ENCODE measurements at regions not wholly inside any gene's neighbourhood (a gene's known extent, or its start where the extent isn't known, plus 50 kb on each side); places are given as distances from the start of the nearest gene placed in this dataset.

DNA sequence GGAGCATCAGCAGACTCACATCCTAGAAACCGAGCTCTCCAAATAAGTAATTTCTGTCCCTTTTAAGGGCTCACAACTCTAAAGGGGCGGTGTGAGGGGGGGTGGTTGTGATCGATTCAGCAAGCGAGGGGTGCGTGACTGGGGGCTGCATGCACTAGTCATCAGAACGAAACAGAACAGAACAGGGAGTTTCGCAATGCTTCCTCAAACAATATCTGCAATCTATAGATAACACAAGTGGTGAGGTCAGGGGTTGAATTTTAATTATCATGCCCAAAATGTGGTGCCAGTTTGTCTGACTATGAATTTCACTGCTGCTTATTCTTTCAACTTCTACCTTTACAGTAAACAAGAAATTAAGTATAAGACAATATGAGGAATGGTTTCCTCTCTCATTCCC lies 1003.0 kb upstream of the NCAM2 start:
- no peak overlapping the region for H3K27ac Mint-ChIP-seq
- peaks cover 20% of the 10 kb centered on the region for H3K9me3 Mint-ChIP-seq (ENCODE audit: insufficient read depth)
- CTCF ChIA-PET = no interaction called here
- no peak overlapping the region for H3K4me3 Mint-ChIP-seq
- H3K36me3 Mint-ChIP-seq (ENCODE audit: low read depth) = no peaks in the 10 kb centered on the region
- ATAC-seq (no peak), DNase-seq (no peak)
- no peaks in the 10 kb centered on the region for H3K4me1 Mint-ChIP-seq (ENCODE audit: low read depth)
- H3K27me3 Mint-ChIP-seq (ENCODE audit: low read depth) = no peaks in the 10 kb centered on the region
- POLR2A ChIA-PET = no interaction called here

DNA sequence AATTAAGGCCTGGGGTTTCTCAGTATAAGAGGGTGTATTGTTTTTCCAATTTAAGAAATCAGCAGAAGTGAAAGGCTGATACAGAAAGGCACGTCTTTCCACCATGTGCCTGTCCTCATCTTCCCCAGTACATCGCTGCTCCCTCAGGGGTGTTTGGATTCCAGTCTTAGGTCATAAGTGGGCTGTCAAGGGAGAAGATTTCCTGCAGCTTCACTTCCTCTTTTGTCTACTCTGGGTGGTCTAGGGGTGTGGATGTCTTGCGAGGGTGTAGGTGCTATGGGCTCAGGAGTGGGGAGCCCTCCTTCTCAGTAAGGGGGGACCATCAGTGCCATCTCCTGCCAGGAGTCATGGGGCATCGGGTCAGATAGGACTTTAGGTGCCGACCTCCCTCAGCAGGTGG lies 999.8 kb upstream of the NCAM2 start:
- CTCF ChIA-PET = no interaction called here
- no peaks in the 10 kb centered on the region for H3K4me1 Mint-ChIP-seq (ENCODE audit: low read depth)
- H3K27ac Mint-ChIP-seq = no peak overlapping the region
- ATAC-seq (no peak), DNase-seq (no peak)
- H3K36me3 Mint-ChIP-seq (ENCODE audit: low read depth) = no peaks in the 10 kb centered on the region
- H3K27me3 Mint-ChIP-seq (ENCODE audit: low read depth) = no peaks in the 10 kb centered on the region
- POLR2A ChIA-PET = no interaction called here
- H3K4me3 Mint-ChIP-seq = no peak overlapping the region
- H3K9me3 Mint-ChIP-seq (ENCODE audit: insufficient read depth) = peaks cover 13% of the 10 kb centered on the region

DNA sequence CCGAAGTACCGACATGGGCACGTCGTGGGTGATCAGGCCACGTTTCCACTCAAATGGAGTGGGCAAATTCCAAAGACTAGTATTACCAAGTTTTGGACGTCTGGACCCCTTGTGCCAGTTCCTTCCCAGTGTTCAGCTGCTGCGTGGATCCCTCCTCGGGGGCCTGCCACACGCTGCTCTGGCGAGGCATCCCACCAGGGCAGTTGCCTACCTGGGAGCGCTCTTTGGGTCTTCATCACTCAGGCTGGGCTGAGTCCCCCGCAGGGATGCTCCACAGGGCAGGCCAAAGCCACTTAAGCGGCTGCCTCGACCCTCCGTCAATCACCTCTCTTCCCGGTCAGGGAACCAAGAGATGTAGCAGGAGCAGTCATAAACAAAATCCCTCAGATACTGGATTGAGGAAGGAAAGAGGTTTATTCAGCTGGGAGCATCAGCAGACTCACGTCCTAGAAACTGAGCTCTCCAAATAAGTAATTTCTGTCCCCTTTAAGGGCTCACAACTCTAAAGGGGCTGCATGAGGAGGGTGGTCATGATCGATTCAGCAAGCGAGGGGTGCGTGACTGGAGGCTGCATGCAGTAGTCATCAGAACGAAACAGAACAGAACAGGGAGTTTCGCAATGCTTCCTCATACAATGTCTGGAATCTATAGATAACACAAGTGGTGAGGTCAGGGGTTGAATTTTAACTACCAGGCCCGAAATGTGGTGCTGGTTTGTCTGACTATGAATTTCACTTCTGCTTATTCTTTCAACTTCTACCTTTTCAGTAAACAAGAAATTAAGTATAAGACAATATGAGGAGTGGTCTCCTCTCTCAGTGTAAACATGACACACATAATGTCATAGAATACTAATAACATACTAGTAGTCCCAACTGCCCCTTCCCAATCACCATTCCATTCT lies 998.6 kb upstream of the NCAM2 start:
- POLR2A ChIA-PET = no interaction called here
- H3K27ac Mint-ChIP-seq = no peak overlapping the region
- H3K36me3 Mint-ChIP-seq (ENCODE audit: low read depth) = no peaks in the 10 kb centered on the region
- no peak overlapping the region for H3K4me3 Mint-ChIP-seq
- H3K4me1 Mint-ChIP-seq (ENCODE audit: low read depth) = no peaks in the 10 kb centered on the region
- ATAC-seq (no peak), DNase-seq (no peak)
- peaks cover 9% of the 10 kb centered on the region for H3K9me3 Mint-ChIP-seq (ENCODE audit: insufficient read depth)
- CTCF ChIA-PET = no interaction called here
- H3K27me3 Mint-ChIP-seq (ENCODE audit: low read depth) = no peaks in the 10 kb centered on the region

DNA sequence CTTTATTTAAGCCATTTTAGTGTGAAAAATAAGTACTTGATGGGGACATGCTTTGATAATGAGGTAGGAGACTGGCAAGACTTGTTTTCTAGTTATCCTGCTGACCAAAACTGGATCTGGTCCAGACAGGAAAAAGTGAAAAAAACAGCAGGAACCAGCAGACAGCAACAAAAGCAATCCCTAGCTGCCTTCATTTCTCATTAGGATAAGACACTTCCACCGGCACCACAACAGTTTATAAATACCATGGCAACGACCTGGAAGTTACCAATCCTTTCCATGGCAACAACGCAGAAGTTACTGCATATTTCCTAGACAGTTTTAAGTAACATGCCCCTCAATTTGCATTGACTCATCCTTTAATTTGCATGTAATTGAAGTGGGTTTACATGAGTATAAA lies 993.8 kb upstream of the NCAM2 start:
- ATAC-seq (no peak), DNase-seq (no peak)
- Mint-ChIP-seq H3K27me3 (ENCODE audit: low read depth) (no peaks in the 10 kb centered on the region), H3K4me1 (ENCODE audit: low read depth) (no peaks in the 10 kb centered on the region), H3K27ac (no peak overlapping the region), H3K4me3 (no peak overlapping the region), H3K9me3 (ENCODE audit: insufficient read depth) (peaks cover 3% of the 10 kb centered on the region), H3K36me3 (ENCODE audit: low read depth) (no peaks in the 10 kb centered on the region)
- ChIA-PET CTCF (no interaction called here), POLR2A (no interaction called here)

DNA sequence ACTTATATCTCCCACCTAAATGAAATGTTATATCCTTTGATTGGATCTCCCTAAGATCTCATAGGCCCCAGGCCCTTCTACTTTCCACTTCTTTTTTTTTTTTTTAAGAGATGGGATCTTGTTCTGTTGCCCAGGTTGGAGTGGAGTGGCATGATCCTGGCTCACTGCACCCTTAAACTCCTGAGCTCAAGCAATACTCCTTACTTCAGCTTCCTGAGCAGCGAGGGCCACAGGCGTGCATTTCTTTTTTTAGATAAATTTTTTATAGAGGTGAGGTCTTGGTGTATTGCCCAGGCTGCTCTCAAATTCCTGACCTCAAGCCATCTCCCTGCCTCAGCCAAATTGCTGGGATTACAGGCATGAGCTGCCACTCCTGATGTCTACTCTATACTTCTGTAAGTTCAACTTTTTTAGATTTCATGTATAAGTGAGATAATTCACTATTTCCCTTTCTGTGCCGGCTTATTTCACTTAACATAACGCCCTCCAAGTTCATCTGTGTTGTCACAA lies 987.5 kb upstream of the NCAM2 start:
- H3K36me3 Mint-ChIP-seq (ENCODE audit: low read depth) = no peaks in the 10 kb centered on the region
- CTCF ChIA-PET = no interaction called here
- POLR2A ChIA-PET = no interaction called here
- H3K4me1 Mint-ChIP-seq (ENCODE audit: low read depth) = no peaks in the 10 kb centered on the region
- DNase-seq = no peak
- H3K27me3 Mint-ChIP-seq (ENCODE audit: low read depth) = no peaks in the 10 kb centered on the region
- ATAC-seq = no peak
- peaks cover 20% of the 10 kb centered on the region for H3K9me3 Mint-ChIP-seq (ENCODE audit: insufficient read depth)
- no peak overlapping the region for H3K27ac Mint-ChIP-seq
- no peak overlapping the region for H3K4me3 Mint-ChIP-seq

DNA sequence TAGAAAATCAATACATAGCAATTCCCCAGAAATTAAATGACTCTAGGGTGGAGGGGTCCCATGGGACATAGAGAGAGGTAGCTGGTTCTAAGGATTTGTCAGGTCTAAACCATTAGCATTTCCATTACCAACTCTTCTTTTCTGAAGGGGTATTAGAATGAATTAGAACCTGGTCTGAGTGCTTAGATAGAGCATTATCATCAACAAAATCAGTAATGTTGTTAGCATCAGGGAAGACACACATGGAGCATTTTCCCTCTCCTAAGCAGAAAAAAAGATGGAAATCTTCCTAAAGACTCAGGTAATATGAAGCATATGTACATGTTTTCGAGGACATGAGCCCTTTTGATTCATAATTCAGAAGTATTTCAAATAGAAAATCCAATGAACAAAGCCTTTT lies 984.4 kb upstream of the NCAM2 start:
- H3K9me3 Mint-ChIP-seq (ENCODE audit: insufficient read depth) = peaks cover 35% of the 10 kb centered on the region
- ChIA-PET CTCF (no interaction called here), POLR2A (no interaction called here)
- no peak overlapping the region for H3K27ac Mint-ChIP-seq
- no peak for ATAC-seq
- no peak for DNase-seq
- no peaks in the 10 kb centered on the region for H3K36me3 Mint-ChIP-seq (ENCODE audit: low read depth)
- H3K27me3 Mint-ChIP-seq (ENCODE audit: low read depth) = no peaks in the 10 kb centered on the region
- no peak overlapping the region for H3K4me3 Mint-ChIP-seq
- H3K4me1 Mint-ChIP-seq (ENCODE audit: low read depth) = no peaks in the 10 kb centered on the region

DNA sequence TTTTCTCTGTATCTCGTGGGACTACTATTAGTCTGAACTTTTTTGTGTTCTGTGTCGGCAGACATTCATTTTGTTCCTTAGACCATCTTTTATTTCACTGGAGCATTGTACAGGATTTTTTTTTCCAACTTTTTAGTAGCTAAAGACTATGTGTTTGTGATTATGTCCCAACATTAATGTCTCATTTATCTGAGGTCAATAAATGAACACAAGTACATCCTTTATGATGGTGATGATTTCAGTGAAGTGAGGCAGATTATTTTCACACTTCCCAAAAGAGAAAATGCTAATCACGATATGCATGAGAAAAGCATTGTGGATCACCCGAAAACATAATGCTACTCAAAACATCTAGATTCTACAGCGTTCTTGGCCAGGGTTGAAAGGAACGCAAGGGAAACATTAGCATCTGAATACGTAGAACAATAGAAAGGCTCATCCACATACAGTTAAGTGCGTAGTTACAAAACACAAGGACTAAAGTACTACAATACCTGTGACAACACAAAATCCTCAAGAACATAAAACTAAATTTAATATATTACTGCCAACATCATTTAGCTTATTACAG lies 981.7 kb upstream of the NCAM2 start:
- peaks cover 35% of the 10 kb centered on the region for H3K9me3 Mint-ChIP-seq (ENCODE audit: insufficient read depth)
- DNase-seq (no peak), ATAC-seq (no peak)
- CTCF ChIA-PET = no interaction called here
- H3K27ac Mint-ChIP-seq = no peak overlapping the region
- H3K4me1 Mint-ChIP-seq (ENCODE audit: low read depth) = no peaks in the 10 kb centered on the region
- H3K27me3 Mint-ChIP-seq (ENCODE audit: low read depth) = no peaks in the 10 kb centered on the region
- no peak overlapping the region for H3K4me3 Mint-ChIP-seq
- no peaks in the 10 kb centered on the region for H3K36me3 Mint-ChIP-seq (ENCODE audit: low read depth)
- POLR2A ChIA-PET = no interaction called here

DNA sequence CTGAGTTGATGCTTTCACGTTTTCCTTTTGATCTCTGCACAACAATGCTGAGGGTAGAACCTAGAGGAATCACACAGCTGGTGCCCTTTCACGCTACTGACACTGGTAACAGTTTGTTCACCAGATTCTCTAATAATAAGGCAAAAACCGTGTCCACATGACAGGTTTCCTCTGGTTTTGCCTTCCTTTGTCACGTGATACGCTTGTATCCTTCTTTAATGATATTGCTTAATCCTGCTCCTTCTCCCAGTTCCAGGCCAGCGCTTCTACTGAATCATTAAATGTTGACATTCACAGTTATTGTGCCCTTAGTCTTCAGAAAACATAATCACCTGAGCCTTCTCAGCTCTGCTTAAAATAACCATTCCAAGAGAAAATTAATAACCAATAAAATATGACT lies 978.2 kb upstream of the NCAM2 start:
- POLR2A ChIA-PET = no interaction called here
- H3K36me3 Mint-ChIP-seq (ENCODE audit: low read depth) = no peaks in the 10 kb centered on the region
- no peaks in the 10 kb centered on the region for H3K27me3 Mint-ChIP-seq (ENCODE audit: low read depth)
- H3K9me3 Mint-ChIP-seq (ENCODE audit: insufficient read depth) = peaks cover 31% of the 10 kb centered on the region
- DNase-seq (no peak), ATAC-seq (no peak)
- CTCF ChIA-PET = no interaction called here
- no peak overlapping the region for H3K27ac Mint-ChIP-seq
- no peak overlapping the region for H3K4me3 Mint-ChIP-seq
- H3K4me1 Mint-ChIP-seq (ENCODE audit: low read depth) = no peaks in the 10 kb centered on the region

DNA sequence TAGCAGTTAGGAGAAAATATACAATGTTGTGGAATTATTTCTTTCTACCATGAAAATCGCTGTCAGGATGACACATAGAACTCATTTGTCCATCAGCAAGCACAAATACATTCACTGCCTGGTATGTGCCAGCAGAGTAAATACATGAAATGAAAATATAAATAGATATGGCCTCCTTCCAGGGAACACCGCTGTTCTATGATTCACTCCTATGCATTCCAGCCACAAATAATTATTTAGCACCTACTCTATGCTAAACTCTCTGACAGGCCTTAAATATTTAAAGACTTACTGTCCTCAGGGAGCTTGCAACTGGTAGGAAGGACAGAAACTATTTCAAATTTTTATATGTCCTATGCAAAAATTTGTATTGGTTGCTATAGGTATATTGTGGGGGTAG lies 975.0 kb upstream of the NCAM2 start:
- ATAC-seq = no peak
- H3K27ac Mint-ChIP-seq = no peak overlapping the region
- no peak overlapping the region for H3K4me3 Mint-ChIP-seq
- ChIA-PET CTCF (no interaction called here), POLR2A (no interaction called here)
- H3K36me3 Mint-ChIP-seq (ENCODE audit: low read depth) = no peaks in the 10 kb centered on the region
- H3K4me1 Mint-ChIP-seq (ENCODE audit: low read depth) = no peaks in the 10 kb centered on the region
- H3K9me3 Mint-ChIP-seq (ENCODE audit: insufficient read depth) = peaks cover 24% of the 10 kb centered on the region
- no peaks in the 10 kb centered on the region for H3K27me3 Mint-ChIP-seq (ENCODE audit: low read depth)
- no peak for DNase-seq

DNA sequence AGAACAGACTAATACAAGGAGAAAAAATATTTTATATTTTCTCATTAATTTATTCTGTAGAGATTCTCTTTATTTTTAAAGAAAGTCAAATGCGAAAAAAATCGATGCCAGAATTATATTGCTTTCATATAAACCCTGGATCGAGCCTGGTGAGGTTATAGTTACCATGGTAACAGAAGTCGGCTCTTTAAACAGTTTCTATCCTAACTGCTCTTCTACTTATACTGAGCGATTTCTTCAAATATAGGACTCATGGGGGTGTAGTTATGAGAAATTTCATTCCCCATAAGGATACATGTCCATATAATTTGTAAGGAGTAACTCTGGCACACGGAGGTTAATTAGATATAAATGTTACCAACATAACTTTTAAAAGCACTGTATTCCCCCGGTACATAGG lies 973.5 kb upstream of the NCAM2 start:
- ChIA-PET POLR2A (no interaction called here), CTCF (no interaction called here)
- Mint-ChIP-seq H3K4me3 (no peak overlapping the region), H3K9me3 (ENCODE audit: insufficient read depth) (peaks cover 23% of the 10 kb centered on the region), H3K27me3 (ENCODE audit: low read depth) (no peaks in the 10 kb centered on the region), H3K4me1 (ENCODE audit: low read depth) (no peaks in the 10 kb centered on the region), H3K36me3 (ENCODE audit: low read depth) (no peaks in the 10 kb centered on the region), H3K27ac (no peak overlapping the region)
- no peak for ATAC-seq
- DNase-seq = no peak

DNA sequence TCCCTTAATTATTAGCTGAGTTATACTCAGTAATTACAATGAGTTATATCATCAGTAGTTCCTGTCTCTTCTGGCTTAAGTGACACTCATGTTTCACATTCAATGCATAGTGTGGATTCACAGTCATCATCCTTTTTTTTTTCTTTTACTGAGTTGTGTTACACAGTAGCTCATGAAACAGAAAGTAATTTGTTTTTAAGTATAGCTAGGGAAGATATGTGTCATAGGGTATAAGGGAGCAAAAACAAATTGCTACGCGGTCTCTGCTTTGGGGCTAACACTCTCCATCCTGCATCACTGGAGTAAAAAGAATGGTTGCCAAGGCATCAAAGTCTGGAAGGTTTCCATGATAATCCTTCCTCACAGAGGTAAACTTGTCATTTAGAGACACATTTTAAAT lies 971.7 kb upstream of the NCAM2 start:
- POLR2A ChIA-PET = no interaction called here
- ATAC-seq (no peak), DNase-seq (no peak)
- Mint-ChIP-seq H3K4me3 (no peak overlapping the region), H3K9me3 (ENCODE audit: insufficient read depth) (peaks cover 18% of the 10 kb centered on the region), H3K4me1 (ENCODE audit: low read depth) (no peaks in the 10 kb centered on the region), H3K27ac (no peak overlapping the region), H3K27me3 (ENCODE audit: low read depth) (no peaks in the 10 kb centered on the region), H3K36me3 (ENCODE audit: low read depth) (no peaks in the 10 kb centered on the region)
- CTCF ChIA-PET = no interaction called here

DNA sequence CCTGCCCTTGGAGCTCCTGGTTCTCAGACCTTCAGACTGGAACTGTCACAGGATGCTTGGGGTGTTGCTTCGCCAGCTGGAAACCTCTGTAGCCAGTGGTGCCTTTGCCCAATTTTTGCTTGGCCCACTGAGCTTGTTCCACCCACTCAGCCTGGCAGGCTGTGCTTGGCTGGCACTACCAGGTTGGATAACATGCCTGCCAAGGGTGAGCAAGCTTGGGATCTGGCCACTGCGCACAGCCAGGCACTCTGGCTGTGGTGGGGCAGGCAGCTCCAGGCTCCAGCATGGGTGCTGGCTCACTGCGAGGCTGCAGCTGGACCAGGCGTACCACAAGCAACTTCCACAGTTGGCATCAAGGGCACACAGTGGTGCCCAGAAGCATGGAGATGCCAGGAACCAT lies 967.8 kb upstream of the NCAM2 start:
- DNase-seq (no peak), ATAC-seq (no peak)
- Mint-ChIP-seq H3K27ac (no peak overlapping the region), H3K9me3 (ENCODE audit: insufficient read depth) (peaks cover 14% of the 10 kb centered on the region), H3K36me3 (ENCODE audit: low read depth) (no peaks in the 10 kb centered on the region), H3K4me3 (no peak overlapping the region), H3K4me1 (ENCODE audit: low read depth) (no peaks in the 10 kb centered on the region), H3K27me3 (ENCODE audit: low read depth) (no peaks in the 10 kb centered on the region)
- ChIA-PET CTCF (no interaction called here), POLR2A (no interaction called here)

DNA sequence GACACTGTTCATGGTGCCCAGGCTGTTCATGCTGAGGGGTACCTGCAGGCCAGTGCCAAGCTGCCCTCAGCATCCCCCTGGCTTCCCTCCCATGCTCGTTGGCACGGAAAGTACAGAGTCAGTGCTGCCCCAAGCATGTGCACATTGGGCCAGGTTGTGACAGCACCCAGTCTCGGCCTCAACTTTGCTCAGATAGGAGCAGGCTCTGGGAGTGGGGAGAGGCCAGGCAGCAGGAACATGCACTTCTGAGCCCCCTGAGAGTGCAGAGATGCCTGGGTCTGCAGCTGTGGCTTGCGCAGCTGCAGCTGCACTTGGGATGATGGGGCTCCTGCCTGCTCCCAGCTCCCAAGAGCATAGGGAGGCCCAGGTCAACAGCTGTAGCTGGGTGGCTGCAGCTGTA lies 966.4 kb upstream of the NCAM2 start:
- Mint-ChIP-seq H3K4me3 (no peak overlapping the region), H3K27ac (no peak overlapping the region), H3K9me3 (ENCODE audit: insufficient read depth) (peaks cover 9% of the 10 kb centered on the region), H3K4me1 (ENCODE audit: low read depth) (no peaks in the 10 kb centered on the region), H3K27me3 (ENCODE audit: low read depth) (no peaks in the 10 kb centered on the region), H3K36me3 (ENCODE audit: low read depth) (no peaks in the 10 kb centered on the region)
- ChIA-PET CTCF (no interaction called here), POLR2A (no interaction called here)
- DNase-seq (no peak), ATAC-seq (no peak)
